SK-N-SH (cell line): ENCODE measurements at regions not wholly inside any gene's neighbourhood (a gene's known extent, or its start where the extent isn't known, plus 50 kb on each side); places are given as distances from the start of the nearest gene placed in this dataset.

ENCODE experiments used
- CTCF ChIA-PET: fragments of 300-600, 350-600 bp; formaldehyde crosslinking; extraction: SDS; loops from one replicate; lab custom pipeline; 2021; lab: Yijun Ruan, JAX
- POLR2A ChIA-PET: fragments of 350-600 bp; sonication (Branson Sonifier 250); formaldehyde crosslinking; extraction: SDS; loops from one replicate; lab custom pipeline; 2020; ENCODE audit warnings: antibody characterized with exemption, inconsistent platforms; lab: Yijun Ruan, JAX
- DNase-seq: peaks from one replicate; pipeline ENCODE4 v3.0.0; 2012
- H2AFZ ChIP-seq: fragments of 200-600 bp; sonication (generic); 2 replicates; pipeline ENCODE4 v1.8.1; 2016; ENCODE audit warnings: antibody characterized with exemption, mild to moderate bottlenecking, low read depth
- H3F3A ChIP-seq: fragments of 200-600 bp; sonication (generic); replicated peaks from 2 replicates; pipeline ENCODE3; 2016; ENCODE audit warnings: antibody characterized with exemption, mild to moderate bottlenecking; ENCODE audit not compliant: insufficient read depth
- H3K27ac ChIP-seq, 2 experiments: fragments of 200-500 bp in 1 of 2; fragments of 200-600 bp in 1 of 2; sonication (Bioruptor generic) in 1 of 2; sonication (generic), shearing (Covaris generic) in 1 of 2; 2 replicates each; pipeline versions ENCODE4 v1.5.1 to v1.6.1; 2014 to 2016; ENCODE audit warnings: low read depth in 2 of 2, inconsistent platforms in 1 of 2, low read length in 1 of 2, mild to moderate bottlenecking in 1 of 2, mixed read lengths in 1 of 2
- H3K27me3 ChIP-seq: fragments of 200-600 bp; sonication (generic), shearing (Covaris generic); 2 replicates; pipeline ENCODE4 v1.6.1; 2016; ENCODE audit warnings: mixed run types; ENCODE audit not compliant: insufficient read depth
- H3K36me3 ChIP-seq, 2 experiments: fragments of 200-500 bp in 1 of 2; fragments of 200-600 bp in 1 of 2; sonication (Bioruptor generic) in 1 of 2; sonication (generic) in 1 of 2; replicated peaks in 1 of 2; 2 replicates each; pipeline versions ENCODE3 to v1.5.1; 2014 to 2016; ENCODE audit warnings: low read length in 1 of 2, mild to moderate bottlenecking in 1 of 2; ENCODE audit not compliant: insufficient read depth in 2 of 2, control insufficient read depth in 1 of 2
- H3K4me1 ChIP-seq, 2 experiments: fragments of 200-500 bp in 1 of 2; fragments of 200-600 bp in 1 of 2; sonication (Bioruptor generic) in 1 of 2; sonication (generic), shearing (Covaris generic) in 1 of 2; 2 replicates each; pipeline versions ENCODE4 v1.5.1 to v1.6.1; 2014 to 2016; ENCODE audit warnings: low read depth in 1 of 2, low read length in 1 of 2, mixed run types in 1 of 2; ENCODE audit not compliant: insufficient read depth in 2 of 2, control insufficient read depth in 1 of 2
- H3K4me2 ChIP-seq: fragments of 200-600 bp; sonication (generic), shearing (Covaris generic); 2 replicates; pipeline ENCODE4 v1.6.1; 2017; ENCODE audit warnings: mixed run types
- H3K4me3 ChIP-seq, 2 experiments: fragments of 200-500 bp in 1 of 2; fragments of 200-600 bp in 1 of 2; sonication (Bioruptor generic) in 1 of 2; sonication (generic), shearing (Covaris generic) in 1 of 2; 2 replicates each; pipeline versions ENCODE4 v1.5.1 to v1.8.1; 2014 to 2016; ENCODE audit warnings: low read depth in 2 of 2, inconsistent platforms in 1 of 2, low read length in 1 of 2, mild to moderate bottlenecking in 1 of 2, mixed read lengths in 1 of 2, moderate library complexity in 1 of 2
- H3K79me2 ChIP-seq: fragments of 200-600 bp; sonication (generic); 2 replicates; pipeline ENCODE4 v1.8.1; 2017; ENCODE audit warnings: mild to moderate bottlenecking; ENCODE audit not compliant: insufficient read depth
- H3K9ac ChIP-seq: fragments of 200-600 bp; sonication (generic); 2 replicates; pipeline ENCODE4 v1.6.1; 2017; ENCODE audit warnings: mixed run types
- H3K9me2 ChIP-seq: fragments of 200-600 bp; sonication (generic); 2 replicates; pipeline ENCODE4 v1.6.1; 2017; ENCODE audit warnings: mixed run types
- H3K9me3 ChIP-seq: fragments of 200-600 bp; sonication (generic); 2 replicates; pipeline ENCODE4 v1.6.1; 2017; ENCODE audit warnings: mixed run types, mild to moderate bottlenecking, moderate library complexity
- H4K20me1 ChIP-seq: fragments of 200-600 bp; sonication (generic); 2 replicates; pipeline ENCODE4 v1.6.1; 2017; ENCODE audit warnings: mild to moderate bottlenecking, mixed run types; ENCODE audit not compliant: insufficient read depth
- ELF1 ChIP-seq: IDR thresholded peaks from 2 replicates; pipeline ENCODE4 v1.4.0; 2012
- EZH2phosphoT487 ChIP-seq: fragments of 200-600 bp; sonication (generic); IDR thresholded peaks from 2 replicates; pipeline ENCODE4 v1.6.1; 2017; ENCODE audit warnings: low read depth, mixed run types, mild to moderate bottlenecking, antibody characterized with exemption, moderate library complexity, borderline replicate concordance
- FOXM1 ChIP-seq: IDR thresholded peaks from 2 replicates; pipeline ENCODE4 v1.4.0; 2012; ENCODE audit warnings: low read depth, mild to moderate bottlenecking
- GABPA ChIP-seq: IDR thresholded peaks from 2 replicates; pipeline ENCODE4 v1.4.0; 2012; ENCODE audit warnings: low read depth, mild to moderate bottlenecking
- JUND ChIP-seq: IDR thresholded peaks from 2 replicates; pipeline ENCODE4 v1.4.0; 2012
- NRF1 ChIP-seq: IDR thresholded peaks from 2 replicates; pipeline ENCODE4 v1.6.1; 2012; ENCODE audit warnings: low read depth, mild to moderate bottlenecking, low read length
- RAD21 ChIP-seq: IDR thresholded peaks from 2 replicates; pipeline ENCODE4 v1.6.1; 2012; ENCODE audit warnings: mild to moderate bottlenecking, low read length
- RFX5 ChIP-seq: IDR thresholded peaks from 2 replicates; pipeline ENCODE4 v1.6.1; 2012; ENCODE audit warnings: mild to moderate bottlenecking, improper control_type of control experiment, low read length
- SIN3A ChIP-seq: IDR thresholded peaks from 2 replicates; pipeline ENCODE4 v1.6.1; 2012; ENCODE audit warnings: low read depth, mild to moderate bottlenecking, low read length, moderate library complexity, borderline replicate concordance
- SMC3 ChIP-seq: IDR thresholded peaks from 2 replicates; pipeline ENCODE4 v1.6.1; 2012; ENCODE audit warnings: low read depth, low read length, improper control_type of control experiment
- TAF1 ChIP-seq: IDR thresholded peaks from 2 replicates; pipeline ENCODE4 v1.6.1; 2012; ENCODE audit warnings: low read depth, mild to moderate bottlenecking, low read length, moderate library complexity, borderline replicate concordance
- YY1 ChIP-seq: IDR thresholded peaks from 2 replicates; pipeline ENCODE4 v1.4.0; 2012; ENCODE audit warnings: low read depth, mild to moderate bottlenecking
- WGBS: methylation state at CpG from one replicate; pipeline ENCODE4 v1.1.6; 2017; ENCODE audit warnings: low lambda C conversion rate; 5-methylcytosine and 5-hydroxymethylcytosine counted together
- TF ChIP-seq, protein P1 (sequence below): IDR thresholded peaks from 2 replicates; pipeline ENCODE4 v1.4.0; 2012; ENCODE audit warnings: low read depth, borderline replicate concordance
- TF ChIP-seq, protein P2 (sequence below): IDR thresholded peaks from 2 replicates; pipeline ENCODE4; 2012

DNA sequence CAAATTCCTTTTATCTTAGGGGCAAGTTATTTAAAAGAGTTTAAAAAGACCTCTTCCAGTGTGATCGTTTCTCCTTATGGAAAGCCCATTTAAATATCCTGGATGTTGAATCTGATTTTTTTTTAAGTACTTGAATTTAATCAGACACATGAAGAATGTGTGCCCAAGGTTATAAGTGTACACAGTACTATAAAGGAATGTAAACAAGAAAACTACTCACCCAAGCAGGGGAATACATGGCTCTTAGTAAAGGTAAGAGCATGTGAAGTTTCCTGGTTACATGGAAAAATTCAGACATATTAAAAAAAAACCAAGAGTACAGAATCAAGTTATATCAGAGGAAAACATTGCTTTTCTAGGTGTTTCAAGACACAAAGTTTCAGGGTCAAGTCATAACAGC is 546.9 kb downstream of the MATN1 start:
- H2AFZ ChIP-seq: no peak overlapping the region
- DNase-seq: no peak
- no peaks in the 10 kb centered on the region for H3K79me2 ChIP-seq
- TF ChIP-seq NRF1 (no peak), ELF1 (no peak), EZH2phosphoT487 (no peak), GABPA (no peak)
- TF ChIP-seq, protein P1, sequence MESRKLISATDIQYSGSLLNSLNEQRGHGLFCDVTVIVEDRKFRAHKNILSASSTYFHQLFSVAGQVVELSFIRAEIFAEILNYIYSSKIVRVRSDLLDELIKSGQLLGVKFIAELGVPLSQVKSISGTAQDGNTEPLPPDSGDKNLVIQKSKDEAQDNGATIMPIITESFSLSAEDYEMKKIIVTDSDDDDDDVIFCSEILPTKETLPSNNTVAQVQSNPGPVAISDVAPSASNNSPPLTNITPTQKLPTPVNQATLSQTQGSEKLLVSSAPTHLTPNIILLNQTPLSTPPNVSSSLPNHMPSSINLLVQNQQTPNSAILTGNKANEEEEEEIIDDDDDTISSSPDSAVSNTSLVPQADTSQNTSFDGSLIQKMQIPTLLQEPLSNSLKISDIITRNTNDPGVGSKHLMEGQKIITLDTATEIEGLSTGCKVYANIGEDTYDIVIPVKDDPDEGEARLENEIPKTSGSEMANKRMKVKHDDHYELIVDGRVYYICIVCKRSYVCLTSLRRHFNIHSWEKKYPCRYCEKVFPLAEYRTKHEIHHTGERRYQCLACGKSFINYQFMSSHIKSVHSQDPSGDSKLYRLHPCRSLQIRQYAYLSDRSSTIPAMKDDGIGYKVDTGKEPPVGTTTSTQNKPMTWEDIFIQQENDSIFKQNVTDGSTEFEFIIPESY: no peak
- no peaks in the 10 kb centered on the region for H3K9me3 ChIP-seq
- H3K27ac ChIP-seq: no peak overlapping the region
- H3K9me2 ChIP-seq: no peaks in the 10 kb centered on the region
- 13% methylated on average over 1 of the region's 1 CpG for WGBS
- no peak overlapping the region for H3K4me3 ChIP-seq
- no peaks in the 10 kb centered on the region for H4K20me1 ChIP-seq
- H3K4me1 ChIP-seq: peaks cover 0 to 13% of the 10 kb centered on the region in 2 experiments; a peak in 2 of 4 replicates
- ChIA-PET POLR2A (no interaction called here), CTCF (interaction anchor here (0.6 to 1.5 kb wide), 4 partner anchors 41 to 384 kb away, joined by 3 to 4 read pairs (median 3); no protein-coding TSS in a partner anchor)
- no peaks in the 10 kb centered on the region for H3K27me3 ChIP-seq
- no peak overlapping the region for H3K9ac ChIP-seq
- H3F3A ChIP-seq: no peaks in the 10 kb centered on the region
- no peaks in the 10 kb centered on the region for H3K36me3 ChIP-seq
- no peak overlapping the region for H3K4me2 ChIP-seq

DNA sequence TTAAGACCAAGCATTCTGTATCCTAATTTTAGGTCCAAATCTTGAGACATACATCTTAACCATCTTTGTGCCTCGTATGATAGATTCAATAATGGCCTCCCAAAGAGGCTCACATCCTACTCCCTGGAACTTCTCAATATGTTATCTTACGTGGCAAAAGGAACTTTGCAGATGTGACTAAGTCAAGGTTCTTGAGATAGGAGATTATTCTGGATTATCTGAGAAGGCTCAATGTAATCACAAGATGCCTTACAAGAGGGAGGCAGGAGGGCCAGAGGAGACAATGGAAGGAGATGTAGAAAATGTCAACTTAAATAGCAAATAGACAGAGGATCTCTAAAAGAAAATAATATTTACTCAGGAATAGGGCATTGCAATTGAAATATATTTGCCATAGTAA is 548.9 kb downstream of the MATN1 start:
- Histone ChIP-seq H3F3A (no peaks in the 10 kb centered on the region), H3K4me2 (no peak overlapping the region), H4K20me1 (no peaks in the 10 kb centered on the region), H3K79me2 (no peaks in the 10 kb centered on the region), H3K9ac (no peak overlapping the region), H3K4me1 (no peaks in the 10 kb centered on the region), H3K27me3 (no peaks in the 10 kb centered on the region), H3K9me3 (no peaks in the 10 kb centered on the region), H3K4me3 (no peak overlapping the region), H2AFZ (no peak overlapping the region), H3K36me3 (no peaks in the 10 kb centered on the region), H3K27ac (no peak overlapping the region), H3K9me2 (no peaks in the 10 kb centered on the region)
- no peak for DNase-seq
- ChIA-PET CTCF (no interaction called here), POLR2A (no interaction called here)
- WGBS: 21% methylated on average over 2 of the region's 2 CpGs
- TF ChIP-seq SIN3A (no peak), RFX5 (no peak), TAF1 (no peak), EZH2phosphoT487 (no peak), SMC3 (no peak), RAD21 (no peak), JUND (no peak), FOXM1 (no peak), YY1 (no peak)
- TF ChIP-seq, protein P2, sequence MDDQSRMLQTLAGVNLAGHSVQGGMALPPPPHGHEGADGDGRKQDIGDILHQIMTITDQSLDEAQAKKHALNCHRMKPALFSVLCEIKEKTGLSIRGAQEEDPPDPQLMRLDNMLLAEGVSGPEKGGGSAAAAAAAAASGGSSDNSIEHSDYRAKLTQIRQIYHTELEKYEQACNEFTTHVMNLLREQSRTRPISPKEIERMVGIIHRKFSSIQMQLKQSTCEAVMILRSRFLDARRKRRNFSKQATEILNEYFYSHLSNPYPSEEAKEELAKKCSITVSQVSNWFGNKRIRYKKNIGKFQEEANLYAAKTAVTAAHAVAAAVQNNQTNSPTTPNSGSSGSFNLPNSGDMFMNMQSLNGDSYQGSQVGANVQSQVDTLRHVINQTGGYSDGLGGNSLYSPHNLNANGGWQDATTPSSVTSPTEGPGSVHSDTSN: no peak
